Activated naive CD8-positive, alpha-beta T cell treated with anti-CD3 and anti-CD28 coated beads, Interleukin-2, amount 50 U/mL, for 16 hours (primary cell): ENCODE measurements at regions not wholly inside any gene's neighbourhood (a gene's known extent, or its start where the extent isn't known, plus 50 kb on each side); places are given as distances from the start of the nearest gene placed in this dataset.
"Not testable (repeated sequence)": the region's sequence is repeated elsewhere in the genome, so short reads cannot be mapped to it uniquely, and the experiment has no call there.

Experiments used
- DNase-seq: peaks from one replicate; pipeline ENCODE4 v3.0.0-alpha.2; 2020; ENCODE audit warnings: low read depth, low spot score

GRCh38 chr7:20839196-20839735 lies 52.6 kb upstream of the SP8 start:
- DNase-seq = no peak

GRCh38 chr7:20839987-20840386 lies 53.3 kb upstream of the SP8 start:
- DNase-seq = no peak

- DNase-seq = no peak
These were observed 60.1 kb upstream of the SP8 start for GRCh38 chr7:20846791-20847190.

DNA sequence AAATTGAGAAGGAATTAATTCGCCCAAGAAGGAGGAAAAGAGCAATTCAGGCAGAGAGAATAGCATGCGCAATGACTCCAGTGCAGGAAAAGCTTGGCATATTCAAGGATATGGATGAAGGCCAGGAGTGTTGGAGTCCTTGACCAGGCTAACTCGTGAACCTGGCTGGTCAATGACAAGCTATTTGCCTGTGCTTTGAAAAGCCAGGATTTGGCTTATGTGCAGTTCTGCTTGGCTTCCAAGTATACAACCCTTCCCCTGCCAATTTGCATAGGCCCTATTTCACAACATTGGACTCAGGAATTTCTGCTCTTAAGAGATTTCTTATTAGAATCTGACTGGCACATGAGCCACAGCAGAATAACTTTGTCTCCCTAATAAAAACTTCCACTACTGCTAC lies 72.3 kb upstream of the SP8 start:
- DNase-seq = no peak

GRCh38 chr7:20861468-20861867 lies 74.8 kb upstream of the SP8 start:
- DNase-seq = no peak

DNA sequence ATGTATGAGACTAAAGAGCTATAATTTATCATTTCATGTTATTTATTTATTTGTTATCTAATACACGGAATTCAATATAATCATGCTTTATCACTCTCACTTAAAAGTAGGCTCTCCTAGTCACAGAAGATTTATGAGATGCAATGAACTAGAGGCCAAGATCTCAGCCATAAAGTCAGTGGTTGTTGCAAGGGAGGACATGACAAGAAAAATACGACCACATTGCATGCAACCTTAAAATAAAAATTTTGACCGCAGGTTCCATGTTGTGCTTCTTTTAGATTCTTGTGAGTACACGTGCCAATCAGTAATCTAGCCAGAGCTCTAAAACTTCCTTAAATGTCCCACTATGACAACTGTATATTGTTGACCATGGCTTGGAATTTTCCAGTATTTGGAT lies 75.9 kb upstream of the SP8 start:
- no peak for DNase-seq

GRCh38 chr7:20864221-20864620 lies 77.5 kb upstream of the SP8 start:
- DNase-seq = no peak

DNA sequence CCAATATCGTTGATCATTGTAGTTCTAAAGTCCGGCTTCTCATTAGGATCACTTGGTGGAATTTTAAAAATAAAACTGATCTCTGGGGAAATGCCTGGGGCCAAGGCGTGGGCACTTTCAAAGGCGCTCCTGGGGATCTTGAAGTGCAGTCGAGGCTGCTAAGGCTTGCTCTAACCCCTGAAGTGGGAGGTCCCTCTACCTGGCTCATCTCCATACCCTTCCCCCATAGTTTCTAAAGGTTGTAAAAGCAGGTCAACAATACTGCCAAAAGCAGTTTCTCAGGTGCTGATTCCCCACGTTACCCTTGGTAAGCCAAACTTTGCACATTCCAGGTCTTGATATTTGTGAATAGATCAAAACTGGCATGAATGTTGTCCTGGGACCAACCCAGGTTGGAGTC lies 79.0 kb upstream of the SP8 start:
- DNase-seq = no peak

GRCh38 chr7:20870977-20871376 lies 84.3 kb upstream of the SP8 start:
- no peak for DNase-seq

- DNase-seq = no peak
These were observed 106.1 kb upstream of the SP8 start for GRCh38 chr7:20892776-20893175.

- DNase-seq = no peak
These were observed 108.1 kb upstream of the SP8 start for GRCh38 chr7:20894806-20895205.

- DNase-seq = no peak
These were observed 108.9 kb upstream of the SP8 start for GRCh38 chr7:20895563-20895962.

GRCh38 chr7:20896996-20897395 lies 110.3 kb upstream of the SP8 start:
- no peak for DNase-seq

DNA sequence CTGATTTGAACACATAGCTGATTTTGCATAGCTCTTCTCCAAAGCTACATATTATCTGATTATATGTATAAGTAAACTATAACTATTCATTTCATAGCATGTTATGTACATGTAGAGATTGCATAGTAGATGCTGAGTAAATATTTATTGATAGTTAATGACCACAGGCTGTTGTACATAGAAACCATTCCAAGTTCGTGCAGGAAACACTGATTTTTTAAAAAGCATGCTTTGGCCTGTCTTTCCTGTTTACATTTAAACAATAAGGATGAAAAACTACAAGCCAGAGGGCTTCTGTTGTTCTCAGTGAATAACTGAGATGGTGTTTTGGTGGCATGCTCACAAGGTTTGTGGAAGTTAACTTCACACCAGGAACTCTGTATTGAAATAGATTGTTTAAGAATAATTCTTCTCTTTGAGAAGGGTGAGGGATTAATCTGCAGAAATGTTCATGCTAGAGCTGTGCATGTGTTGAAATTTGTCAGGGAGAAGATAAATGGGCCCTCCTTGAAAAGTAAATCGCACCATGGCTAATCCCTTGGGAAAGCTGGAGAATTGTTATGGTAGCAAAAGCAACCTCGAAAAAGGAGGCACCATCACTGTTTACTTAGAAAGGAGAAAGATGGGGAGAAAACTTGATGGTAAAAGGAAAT lies 120.2 kb upstream of the SP8 start:
- no peak for DNase-seq

DNA sequence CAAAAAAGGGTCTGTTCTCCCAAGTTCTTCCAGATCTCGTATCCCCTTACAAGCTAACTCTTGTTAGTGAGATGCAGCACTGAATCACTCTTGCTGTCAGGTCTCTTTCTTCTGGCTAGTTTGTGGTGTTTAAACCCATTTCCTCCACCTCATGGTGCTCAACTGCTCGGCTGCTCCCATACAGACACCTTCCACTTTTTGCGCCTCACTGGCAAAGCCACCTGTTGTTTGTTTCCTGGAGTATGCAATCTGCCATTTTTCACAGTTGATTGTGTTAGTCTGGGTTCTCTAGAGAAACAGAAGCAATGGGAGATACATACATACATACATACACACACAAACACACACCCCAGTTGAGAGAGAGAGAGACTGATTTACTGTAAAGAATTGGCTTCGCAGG lies 124.4 kb upstream of the SP8 start:
- no peak for DNase-seq

- DNase-seq = no peak
These were observed 127.2 kb upstream of the SP8 start for GRCh38 chr7:20913853-20914252.

DNA sequence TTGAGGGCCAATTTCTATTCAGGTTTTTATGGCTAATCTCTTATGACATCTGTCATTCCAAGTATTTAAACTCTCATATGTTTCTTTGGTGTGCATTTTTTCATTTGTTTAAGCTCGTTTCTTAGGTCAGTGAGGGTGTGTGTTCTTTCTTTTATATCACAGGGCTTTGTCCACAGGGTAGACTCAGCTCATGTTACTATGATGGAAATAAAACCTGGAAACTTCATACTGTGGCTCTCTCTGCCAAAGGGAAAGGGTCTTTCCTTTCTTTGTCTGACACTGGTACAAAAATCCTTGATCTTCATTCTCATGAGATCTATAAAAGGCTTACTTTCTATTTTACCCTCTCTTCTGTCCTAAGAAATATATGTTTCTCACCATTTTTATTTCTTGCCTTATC lies 129.6 kb upstream of the SP8 start:
- no peak for DNase-seq

DNA sequence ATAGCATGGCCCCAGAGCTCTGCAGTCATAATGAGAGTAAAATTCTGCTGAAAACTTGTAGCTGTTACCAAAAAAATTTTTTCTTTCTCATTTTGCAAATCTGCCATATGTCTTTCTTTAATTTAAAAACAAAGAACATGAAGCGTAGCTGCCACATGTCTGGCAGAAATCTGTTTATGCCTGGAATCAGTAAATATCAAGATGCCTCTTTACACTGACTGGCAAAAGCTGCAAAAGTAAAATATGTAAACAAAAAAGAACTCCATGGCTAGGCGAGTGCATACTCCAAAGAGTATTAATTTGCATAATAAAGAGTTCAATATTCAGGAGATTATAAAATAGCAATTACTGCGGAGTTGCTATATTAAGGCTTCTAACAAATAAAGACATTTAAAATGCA lies 130.9 kb upstream of the SP8 start:
- DNase-seq = no peak

- no peak for DNase-seq
These were observed 131.5 kb upstream of the SP8 start for GRCh38 chr7:20918156-20918555.

- DNase-seq = not testable (repeated sequence)
These were observed 140.5 kb upstream of the SP8 start for GRCh38 chr7:20927178-20927577.

- no peak for DNase-seq
These were observed 141.3 kb upstream of the SP8 start for GRCh38 chr7:20927976-20928375.

DNA sequence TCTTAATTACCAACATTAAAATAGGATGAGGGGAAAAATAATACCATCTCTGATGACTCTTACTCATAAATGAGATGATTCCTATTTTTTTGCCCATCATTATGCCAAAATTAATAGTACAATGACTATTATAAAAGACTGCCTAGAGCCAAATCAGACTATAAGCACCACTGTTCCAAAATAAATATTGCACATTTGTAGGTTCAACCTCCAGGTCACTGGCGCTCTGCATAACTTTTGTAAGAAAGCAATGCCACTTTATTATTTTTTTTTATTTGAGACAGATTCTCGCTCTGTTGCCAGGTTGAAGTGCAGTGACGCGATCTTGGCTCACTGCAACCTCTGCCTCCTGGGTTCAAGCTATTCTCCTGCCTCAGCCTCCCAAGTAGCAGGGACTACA lies 142.5 kb upstream of the SP8 start:
- DNase-seq = no peak

DNA sequence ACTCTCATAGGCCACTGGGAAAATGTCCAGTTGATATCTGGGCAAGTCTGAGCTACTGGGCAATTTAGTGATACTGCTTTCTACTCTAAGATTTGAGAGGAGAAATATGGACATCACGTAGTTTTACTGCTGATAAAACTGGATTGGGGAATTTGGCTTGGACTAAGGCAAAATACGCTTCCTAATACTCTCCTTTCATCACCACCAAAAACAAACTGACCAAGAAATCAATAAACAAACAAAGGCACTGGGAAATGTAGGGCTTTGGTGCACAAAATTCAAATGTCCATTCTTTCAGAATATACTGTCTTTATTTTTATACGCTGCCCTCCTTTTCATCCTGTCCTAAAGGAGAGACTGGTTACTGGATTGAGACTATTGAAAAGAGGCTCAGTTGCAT lies 145.1 kb upstream of the SP8 start:
- no peak for DNase-seq
